Upper lobe of left lung (tissue), 4 donors: ENCODE measurements at regions not wholly inside any gene's neighbourhood (a gene's known extent, or its start where the extent isn't known, plus 50 kb on each side); places are given as distances from the start of the nearest gene placed in this dataset.

ENCODE experiments used
- POLR2AphosphoS5 ChIP-seq, 2 donors: sonication (generic); formaldehyde crosslinking; IDR thresholded peaks; one replicate each; pipeline ENCODE4 v1.5.1; 2017; ENCODE audit warnings: antibody characterized with exemption in 2 of 2
- TF ChIP-seq, protein P1 (sequence below), 6 experiments: fragments of 450-650 bp in 4 of 6; fragments of 200-600 bp in 2 of 6; sonication (generic) in 2 of 6; IDR thresholded peaks; one replicate each; pipeline ENCODE4 v1.5.1; 2016 to 2019; ENCODE audit warnings: antibody characterized with exemption in 6 of 6

DNA sequence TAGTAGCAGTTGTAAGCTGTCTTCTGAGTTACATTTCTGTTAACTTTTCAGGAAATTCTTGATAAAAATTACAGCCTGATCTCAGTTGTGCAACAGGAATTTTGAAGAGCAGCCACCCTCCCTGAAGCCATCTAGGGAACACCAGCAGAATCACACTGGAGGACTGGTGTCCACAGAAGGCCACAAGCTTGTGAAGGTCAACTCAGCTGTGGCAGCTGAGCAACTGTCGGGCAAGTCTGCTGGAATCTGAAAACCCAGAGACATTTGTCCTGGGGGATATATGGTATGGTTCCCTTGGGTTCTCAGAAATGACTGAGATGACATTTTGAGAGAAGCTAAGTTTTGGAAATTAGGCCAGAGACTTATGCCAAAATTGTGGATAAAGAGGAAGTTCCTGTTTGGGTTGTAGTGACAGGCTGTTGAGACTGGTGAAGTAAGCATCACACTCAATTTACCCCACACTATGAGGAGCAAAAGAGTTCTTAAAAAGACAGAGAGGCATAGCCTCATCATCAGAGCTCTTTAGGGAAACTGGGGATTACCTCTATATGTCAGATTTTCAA is 78.1 kb upstream of the TNIP3 start:
- TF ChIP-seq, protein P1, sequence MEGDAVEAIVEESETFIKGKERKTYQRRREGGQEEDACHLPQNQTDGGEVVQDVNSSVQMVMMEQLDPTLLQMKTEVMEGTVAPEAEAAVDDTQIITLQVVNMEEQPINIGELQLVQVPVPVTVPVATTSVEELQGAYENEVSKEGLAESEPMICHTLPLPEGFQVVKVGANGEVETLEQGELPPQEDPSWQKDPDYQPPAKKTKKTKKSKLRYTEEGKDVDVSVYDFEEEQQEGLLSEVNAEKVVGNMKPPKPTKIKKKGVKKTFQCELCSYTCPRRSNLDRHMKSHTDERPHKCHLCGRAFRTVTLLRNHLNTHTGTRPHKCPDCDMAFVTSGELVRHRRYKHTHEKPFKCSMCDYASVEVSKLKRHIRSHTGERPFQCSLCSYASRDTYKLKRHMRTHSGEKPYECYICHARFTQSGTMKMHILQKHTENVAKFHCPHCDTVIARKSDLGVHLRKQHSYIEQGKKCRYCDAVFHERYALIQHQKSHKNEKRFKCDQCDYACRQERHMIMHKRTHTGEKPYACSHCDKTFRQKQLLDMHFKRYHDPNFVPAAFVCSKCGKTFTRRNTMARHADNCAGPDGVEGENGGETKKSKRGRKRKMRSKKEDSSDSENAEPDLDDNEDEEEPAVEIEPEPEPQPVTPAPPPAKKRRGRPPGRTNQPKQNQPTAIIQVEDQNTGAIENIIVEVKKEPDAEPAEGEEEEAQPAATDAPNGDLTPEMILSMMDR (IDR thresholded peaks at IDR 0.05), result no peak
- TF ChIP-seq POLR2AphosphoS5 (IDR thresholded peaks at IDR 0.05), result no peak
